Endothelial cell (in vitro differentiated cells): ENCODE measurements at regions not wholly inside any gene's neighbourhood (a gene's known extent, or its start where the extent isn't known, plus 50 kb on each side); places are given as distances from the start of the nearest gene placed in this dataset.

Source experiments
- DNase-seq: peaks from one replicate; pipeline ENCODE4 v3.0.0; 2021; ENCODE audit warnings: low spot score
- H3K27ac Mint-ChIP-seq: one replicate; pipeline ENCODE4 v1.8.0; 2021; ENCODE audit warnings: mixed read lengths, inconsistent platforms; ENCODE audit not compliant: unreplicated experiment
- H3K27me3 Mint-ChIP-seq: one replicate; pipeline ENCODE4 v1.8.0; 2021; ENCODE audit warnings: mild to moderate bottlenecking, moderate library complexity, mixed read lengths, inconsistent platforms; ENCODE audit not compliant: unreplicated experiment
- H3K36me3 Mint-ChIP-seq: one replicate; pipeline ENCODE4 v1.8.0; 2021; ENCODE audit warnings: mild to moderate bottlenecking, low read depth, mixed read lengths, inconsistent platforms; ENCODE audit not compliant: unreplicated experiment
- H3K4me1 Mint-ChIP-seq: one replicate; pipeline ENCODE4 v1.8.0; 2021; ENCODE audit warnings: mild to moderate bottlenecking, mixed read lengths, inconsistent platforms; ENCODE audit not compliant: unreplicated experiment
- H3K4me3 Mint-ChIP-seq: one replicate; pipeline ENCODE4 v1.8.0; 2021; ENCODE audit warnings: mild to moderate bottlenecking, mixed read lengths, inconsistent platforms; ENCODE audit not compliant: unreplicated experiment
- H3K9me3 Mint-ChIP-seq: one replicate; pipeline ENCODE4 v1.8.0; 2021; ENCODE audit warnings: mixed read lengths, inconsistent platforms; ENCODE audit not compliant: unreplicated experiment
- TF ChIP-seq, protein P1 (sequence below): fragments of 200-600 bp; sonication (generic); IDR thresholded peaks from one replicate; pipeline ENCODE4 v1.5.0; 2021; ENCODE audit warnings: antibody characterized with exemption; ENCODE audit not compliant: unreplicated experiment

DNA sequence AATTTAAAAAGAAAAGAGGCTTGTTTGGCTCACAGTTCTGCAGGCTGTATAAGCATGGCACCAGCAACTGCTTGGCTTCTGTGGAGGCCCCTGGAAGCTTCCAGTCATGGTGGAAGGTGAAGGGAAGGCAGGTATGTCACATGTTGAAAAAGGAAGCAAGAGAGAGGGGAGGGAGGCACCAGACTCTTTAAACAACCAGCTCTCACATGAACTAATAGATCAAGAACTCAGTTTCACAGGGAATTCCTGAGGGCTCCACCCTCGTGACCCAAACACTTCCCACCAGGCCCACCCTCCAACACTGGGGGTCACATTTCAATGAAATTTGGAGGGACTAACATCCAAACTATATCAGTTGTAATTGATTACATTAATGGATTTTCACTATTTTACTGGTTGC, 127.9 kb upstream of the MLIP start:
- Mint-ChIP-seq H3K27ac (no peak overlapping the region), H3K9me3 (no peaks in the 10 kb centered on the region), H3K36me3 (no peaks in the 10 kb centered on the region), H3K27me3 (no peaks in the 10 kb centered on the region), H3K4me1 (no peaks in the 10 kb centered on the region), H3K4me3 (no peak overlapping the region)
- DNase-seq: no peak
- TF ChIP-seq, protein P1, sequence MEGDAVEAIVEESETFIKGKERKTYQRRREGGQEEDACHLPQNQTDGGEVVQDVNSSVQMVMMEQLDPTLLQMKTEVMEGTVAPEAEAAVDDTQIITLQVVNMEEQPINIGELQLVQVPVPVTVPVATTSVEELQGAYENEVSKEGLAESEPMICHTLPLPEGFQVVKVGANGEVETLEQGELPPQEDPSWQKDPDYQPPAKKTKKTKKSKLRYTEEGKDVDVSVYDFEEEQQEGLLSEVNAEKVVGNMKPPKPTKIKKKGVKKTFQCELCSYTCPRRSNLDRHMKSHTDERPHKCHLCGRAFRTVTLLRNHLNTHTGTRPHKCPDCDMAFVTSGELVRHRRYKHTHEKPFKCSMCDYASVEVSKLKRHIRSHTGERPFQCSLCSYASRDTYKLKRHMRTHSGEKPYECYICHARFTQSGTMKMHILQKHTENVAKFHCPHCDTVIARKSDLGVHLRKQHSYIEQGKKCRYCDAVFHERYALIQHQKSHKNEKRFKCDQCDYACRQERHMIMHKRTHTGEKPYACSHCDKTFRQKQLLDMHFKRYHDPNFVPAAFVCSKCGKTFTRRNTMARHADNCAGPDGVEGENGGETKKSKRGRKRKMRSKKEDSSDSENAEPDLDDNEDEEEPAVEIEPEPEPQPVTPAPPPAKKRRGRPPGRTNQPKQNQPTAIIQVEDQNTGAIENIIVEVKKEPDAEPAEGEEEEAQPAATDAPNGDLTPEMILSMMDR: no peak

- H3K4me1 Mint-ChIP-seq: no peaks in the 10 kb centered on the region
- no peaks in the 10 kb centered on the region for H3K27me3 Mint-ChIP-seq
- no peaks in the 10 kb centered on the region for H3K36me3 Mint-ChIP-seq
- no peak overlapping the region for H3K4me3 Mint-ChIP-seq
- no peak overlapping the region for H3K27ac Mint-ChIP-seq
- no peak for DNase-seq
- TF ChIP-seq, protein P1: no peak
- no peaks in the 10 kb centered on the region for H3K9me3 Mint-ChIP-seq
Observed at GRCh38 chr6:53984163-53984562, 127.1 kb upstream of the MLIP start.

- DNase-seq: no peak
- Mint-ChIP-seq H3K9me3 (no peaks in the 10 kb centered on the region), H3K4me1 (no peaks in the 10 kb centered on the region), H3K4me3 (no peak overlapping the region), H3K27ac (no peak overlapping the region), H3K36me3 (no peaks in the 10 kb centered on the region), H3K27me3 (no peaks in the 10 kb centered on the region)
- TF ChIP-seq, protein P1: no peak
Observed at GRCh38 chr6:53984581-53984980, 126.7 kb upstream of the MLIP start.

GRCh38 chr6:53985366-53985765, 125.9 kb upstream of the MLIP start:
- H3K27ac Mint-ChIP-seq: no peak overlapping the region
- DNase-seq: no peak
- no peak overlapping the region for H3K4me3 Mint-ChIP-seq
- TF ChIP-seq, protein P1: no peak
- H3K4me1 Mint-ChIP-seq: no peaks in the 10 kb centered on the region
- no peaks in the 10 kb centered on the region for H3K27me3 Mint-ChIP-seq
- no peaks in the 10 kb centered on the region for H3K36me3 Mint-ChIP-seq
- no peaks in the 10 kb centered on the region for H3K9me3 Mint-ChIP-seq

DNA sequence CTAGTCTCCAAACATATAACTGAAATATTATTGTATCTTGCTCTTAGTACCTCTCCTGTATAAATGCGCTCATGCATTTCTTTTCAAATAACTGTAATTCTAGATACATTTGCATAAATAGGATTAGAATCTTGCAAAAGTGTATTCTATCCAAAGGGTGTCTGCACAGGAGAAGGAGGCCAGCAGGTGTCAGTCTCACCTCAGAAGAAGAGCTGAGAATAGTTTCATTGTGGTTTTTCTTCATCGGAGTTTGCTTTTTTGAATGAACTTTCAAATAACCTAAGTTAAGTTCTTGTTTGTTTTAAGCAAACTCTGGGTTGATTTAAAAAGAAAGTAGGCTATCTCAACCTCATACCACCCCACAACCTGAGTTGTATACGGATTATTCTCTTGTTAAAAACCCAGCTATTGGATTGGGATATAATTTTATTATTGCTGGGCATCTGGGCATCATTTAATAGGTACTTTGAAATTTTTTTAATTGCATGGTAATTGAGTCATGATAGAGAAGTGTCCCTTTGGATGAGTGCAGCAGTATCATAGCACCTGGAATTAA, 125.0 kb upstream of the MLIP start:
- H3K4me1 Mint-ChIP-seq: no peaks in the 10 kb centered on the region
- H3K9me3 Mint-ChIP-seq: no peaks in the 10 kb centered on the region
- peak; percentile 52 for DNase-seq
- H3K4me3 Mint-ChIP-seq: no peak overlapping the region
- no peaks in the 10 kb centered on the region for H3K36me3 Mint-ChIP-seq
- TF ChIP-seq, protein P1: peak; percentile 54
- no peak overlapping the region for H3K27ac Mint-ChIP-seq
- no peaks in the 10 kb centered on the region for H3K27me3 Mint-ChIP-seq
